GM12878 (cell line): ENCODE measurements at regions not wholly inside any gene's neighbourhood (a gene's known extent, or its start where the extent isn't known, plus 50 kb on each side); places are given as distances from the start of the nearest gene placed in this dataset.

Experiments used
- ATAC-seq: fragments of 200-7000 bp; cut with Tn5 transposase; 3 replicates; pipeline ENCODE4 v1.9.1; 2020; ENCODE audit warnings: mild to moderate bottlenecking, moderate library complexity
- BruUV-seq: library from RNA; stranded (reverse); fragments of 400-500 nt; replicated peaks from 2 replicates; lab custom pipeline; 2021; lab: Mats Ljungman, UMichigan
- CTCF ChIA-PET: fragments of 300-600 bp; sonication (Branson Sonifier 250); formaldehyde crosslinking; extraction: SDS; loops from one replicate; lab custom pipeline; 2021; ENCODE audit warnings: inconsistent platforms; lab: Yijun Ruan, JAX
- POLR2A ChIA-PET: fragments of 350-600 bp; formaldehyde crosslinking; extraction: SDS; loops from one replicate; lab custom pipeline; 2021; ENCODE audit warnings: inconsistent platforms; lab: Charles Lee
- RAD21 ChIA-PET: fragments of 300-600 bp; sonication (Branson Sonifier 250); formaldehyde crosslinking; loops from one replicate; lab custom pipeline; 2023; ENCODE audit warnings: antibody characterized with exemption; ENCODE audit not compliant: unreplicated experiment; lab: Charles Lee
- SMC1A ChIA-PET: fragments of 300-600 bp; sonication (Branson Sonifier 250); formaldehyde crosslinking; loops from one replicate; lab custom pipeline; 2023; ENCODE audit not compliant: unreplicated experiment, uncharacterized antibody; lab: Charles Lee
- DNase-seq: peaks from one replicate; pipeline ENCODE4 v3.0.0-alpha.2; 2011; ENCODE audit warnings: low read depth, low spot score
- FAIRE-seq: peaks from 3 replicates; lab custom pipeline; 2011; peaks lifted over from hg19 to GRCh38; lab: Jason Lieb, UNC
- H2AFZ ChIP-seq: 2 replicates; pipeline ENCODE4 v1.6.0; 2011; ENCODE audit warnings: low read depth, low read length, control low read depth; ENCODE audit not compliant: control insufficient read depth
- H3K27ac ChIP-seq: 2 replicates; pipeline ENCODE4 v1.5.1; 2011; ENCODE audit warnings: control low read depth; ENCODE audit not compliant: control insufficient read depth, insufficient read depth
- H3K27me3 ChIP-seq, 2 experiments: replicated peaks in 1 of 2; 2 replicates each; pipeline versions ENCODE4 v1.6.0 to v1.6.1; 2011; ENCODE audit warnings: low read length in 1 of 2; ENCODE audit not compliant: control insufficient read depth in 2 of 2, insufficient read depth in 2 of 2
- H3K36me3 ChIP-seq, 2 experiments: 2 replicates each; pipeline ENCODE4 v1.5.1; 2011; ENCODE audit warnings: low read length in 1 of 2; ENCODE audit not compliant: control insufficient read depth in 2 of 2, insufficient read depth in 2 of 2
- H3K4me1 ChIP-seq: 2 replicates; pipeline ENCODE4 v1.6.1; 2011; ENCODE audit warnings: mild to moderate bottlenecking, low read length, moderate library complexity, mixed read lengths; ENCODE audit not compliant: control insufficient read depth, insufficient read depth
- H3K4me2 ChIP-seq: 2 replicates; pipeline ENCODE4 v1.6.0; 2011; ENCODE audit warnings: control low read depth; ENCODE audit not compliant: control insufficient read depth, insufficient read depth
- H3K4me3 ChIP-seq: fragments of 200-600 bp; sonication (generic); 2 replicates; pipeline ENCODE4 v1.5.1; 2016
- H3K79me2 ChIP-seq: 2 replicates; pipeline ENCODE4 v1.6.0; 2011; ENCODE audit warnings: low read length; ENCODE audit not compliant: control insufficient read depth, insufficient read depth
- H3K9ac ChIP-seq: 2 replicates; pipeline ENCODE4 v1.8.0; 2011; ENCODE audit warnings: low read length, control low read depth, mixed read lengths; ENCODE audit not compliant: control insufficient read depth, insufficient read depth
- H3K9me3 ChIP-seq: replicated peaks from 3 replicates; pipeline ENCODE4 v1.5.1; 2011; ENCODE audit warnings: mild to moderate bottlenecking, low read length; ENCODE audit not compliant: control insufficient read depth, insufficient read depth
- H4K20me1 ChIP-seq: 2 replicates; pipeline ENCODE4 v1.6.0; 2011; ENCODE audit not compliant: control insufficient read depth, insufficient read depth
- CBFB ChIP-seq: IDR thresholded peaks from 2 replicates; pipeline ENCODE4 v1.6.1; 2016; ENCODE audit warnings: antibody characterized with exemption, low read depth
- IKZF1 ChIP-seq: fragments of 450-650 bp; conservative IDR thresholded peaks from 2 replicates; pipeline ENCODE4 v1.6.1; 2017; ENCODE audit warnings: antibody characterized with exemption, mild to moderate bottlenecking
- JUNB ChIP-seq: IDR thresholded peaks from 2 replicates; pipeline ENCODE4 v1.6.1; 2016; ENCODE audit warnings: antibody characterized with exemption, mild to moderate bottlenecking
- KDM1A ChIP-seq: fragments of 200-600 bp; sonication (generic); IDR thresholded peaks from 2 replicates; pipeline ENCODE4 v1.6.1; 2016; ENCODE audit warnings: borderline replicate concordance
- MYC ChIP-seq: IDR thresholded peaks from 2 replicates; pipeline ENCODE4 v1.6.1; 2011; ENCODE audit warnings: mild to moderate bottlenecking, low read length, moderate library complexity, inconsistent platforms; ENCODE audit not compliant: insufficient read depth, insufficient replicate concordance, insufficient read length, severe bottlenecking
- NFYB ChIP-seq: IDR thresholded peaks from 2 replicates; pipeline ENCODE4 v1.6.1; 2011; ENCODE audit warnings: low read depth, mild to moderate bottlenecking, low read length, improper control_type of control experiment, moderate library complexity; ENCODE audit not compliant: insufficient read depth
- NR2C1 ChIP-seq: fragments of 450-650 bp; IDR thresholded peaks from 2 replicates; pipeline ENCODE4 v1.6.1; 2017; ENCODE audit warnings: antibody characterized with exemption, mild to moderate bottlenecking, moderate library complexity
- SMAD5 ChIP-seq: IDR thresholded peaks from 2 replicates; pipeline ENCODE4 v1.6.1; 2016; ENCODE audit warnings: antibody characterized with exemption, low read depth
- YY1 ChIP-seq: IDR thresholded peaks from 2 replicates; pipeline ENCODE4 v1.6.1; 2011; ENCODE audit warnings: low read depth, mild to moderate bottlenecking, low read length
- ZNF274 ChIP-seq: IDR thresholded peaks from one replicate; pipeline ENCODE4 v1.8.0; 2011; ENCODE audit not compliant: insufficient read length, insufficient read depth
- WGBS: methylation state at CpG from one replicate; pipeline ENCODE4 v1.1.6; 2016; ENCODE audit warnings: low lambda C conversion rate; ENCODE audit not compliant: insufficient replicate concordance, insufficient coverage; ENCODE audit errors: missing lambda C conversion rate; 5-methylcytosine and 5-hydroxymethylcytosine counted together
- in situ Hi-C: fragments of 300-500 bp; cut with MboI; formaldehyde crosslinking; loops from 9 replicates; pipeline ENCODE4 v1.14.3; 2018; ENCODE audit warnings: mixed read lengths
- intact Hi-C: fragments of 100-400 bp; cut with micrococcal nuclease; formaldehyde crosslinking; loops from one replicate; pipeline ENCODE4 v1.14.2; 2022; ENCODE audit not compliant: unreplicated experiment
- TF ChIP-seq, protein P1 (sequence below): IDR thresholded peaks from 2 replicates; pipeline ENCODE4 v1.6.1; 2012; ENCODE audit warnings: improper control_type of control experiment, low read depth, low read length; ENCODE audit not compliant: insufficient replicate concordance
- TF ChIP-seq, protein P2 (sequence below): fragments of 450-650 bp; IDR thresholded peaks from 2 replicates; pipeline ENCODE4 v1.6.1; 2017; ENCODE audit warnings: mild to moderate bottlenecking
- TF ChIP-seq, protein P3 (sequence below): IDR thresholded peaks from 2 replicates; pipeline ENCODE4 v1.6.1; 2012; ENCODE audit warnings: low read depth, low read length, improper control_type of control experiment
- TF ChIP-seq, protein P4 (sequence below): IDR thresholded peaks from 2 replicates; pipeline ENCODE4 v1.6.1; 2011; ENCODE audit warnings: borderline replicate concordance, low read depth, mild to moderate bottlenecking, moderate library complexity, low read length; ENCODE audit not compliant: insufficient read depth, poor library complexity, severe bottlenecking

DNA sequence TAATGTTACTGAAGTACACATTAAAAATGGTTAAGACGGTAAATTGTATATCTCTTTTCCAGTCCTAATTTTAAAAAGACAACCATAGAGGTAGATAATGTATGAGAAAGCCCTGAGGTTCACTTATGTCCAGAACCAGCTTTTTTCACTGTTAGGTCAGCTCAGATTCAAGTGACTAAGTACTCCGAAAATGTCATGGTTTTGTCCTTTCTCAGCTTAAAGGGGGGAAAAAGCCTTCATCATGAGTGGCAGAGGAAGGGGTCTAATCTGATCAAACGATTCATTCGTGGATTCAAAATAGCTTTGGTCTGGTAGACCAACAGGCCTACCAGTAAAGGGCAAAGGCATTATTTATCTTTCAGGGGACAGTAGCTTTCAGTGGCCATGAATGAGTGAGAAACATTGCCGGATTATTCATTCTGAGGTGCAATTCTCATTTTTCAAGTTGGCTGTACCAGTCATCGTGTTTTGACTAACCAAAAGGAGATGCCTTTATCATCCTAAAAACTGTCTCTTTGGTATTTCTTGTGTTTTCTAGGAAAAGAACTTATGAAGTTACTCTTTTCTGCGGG is 208.4 kb downstream of the HHIPL2 start (continued):
- TF ChIP-seq, protein P1, sequence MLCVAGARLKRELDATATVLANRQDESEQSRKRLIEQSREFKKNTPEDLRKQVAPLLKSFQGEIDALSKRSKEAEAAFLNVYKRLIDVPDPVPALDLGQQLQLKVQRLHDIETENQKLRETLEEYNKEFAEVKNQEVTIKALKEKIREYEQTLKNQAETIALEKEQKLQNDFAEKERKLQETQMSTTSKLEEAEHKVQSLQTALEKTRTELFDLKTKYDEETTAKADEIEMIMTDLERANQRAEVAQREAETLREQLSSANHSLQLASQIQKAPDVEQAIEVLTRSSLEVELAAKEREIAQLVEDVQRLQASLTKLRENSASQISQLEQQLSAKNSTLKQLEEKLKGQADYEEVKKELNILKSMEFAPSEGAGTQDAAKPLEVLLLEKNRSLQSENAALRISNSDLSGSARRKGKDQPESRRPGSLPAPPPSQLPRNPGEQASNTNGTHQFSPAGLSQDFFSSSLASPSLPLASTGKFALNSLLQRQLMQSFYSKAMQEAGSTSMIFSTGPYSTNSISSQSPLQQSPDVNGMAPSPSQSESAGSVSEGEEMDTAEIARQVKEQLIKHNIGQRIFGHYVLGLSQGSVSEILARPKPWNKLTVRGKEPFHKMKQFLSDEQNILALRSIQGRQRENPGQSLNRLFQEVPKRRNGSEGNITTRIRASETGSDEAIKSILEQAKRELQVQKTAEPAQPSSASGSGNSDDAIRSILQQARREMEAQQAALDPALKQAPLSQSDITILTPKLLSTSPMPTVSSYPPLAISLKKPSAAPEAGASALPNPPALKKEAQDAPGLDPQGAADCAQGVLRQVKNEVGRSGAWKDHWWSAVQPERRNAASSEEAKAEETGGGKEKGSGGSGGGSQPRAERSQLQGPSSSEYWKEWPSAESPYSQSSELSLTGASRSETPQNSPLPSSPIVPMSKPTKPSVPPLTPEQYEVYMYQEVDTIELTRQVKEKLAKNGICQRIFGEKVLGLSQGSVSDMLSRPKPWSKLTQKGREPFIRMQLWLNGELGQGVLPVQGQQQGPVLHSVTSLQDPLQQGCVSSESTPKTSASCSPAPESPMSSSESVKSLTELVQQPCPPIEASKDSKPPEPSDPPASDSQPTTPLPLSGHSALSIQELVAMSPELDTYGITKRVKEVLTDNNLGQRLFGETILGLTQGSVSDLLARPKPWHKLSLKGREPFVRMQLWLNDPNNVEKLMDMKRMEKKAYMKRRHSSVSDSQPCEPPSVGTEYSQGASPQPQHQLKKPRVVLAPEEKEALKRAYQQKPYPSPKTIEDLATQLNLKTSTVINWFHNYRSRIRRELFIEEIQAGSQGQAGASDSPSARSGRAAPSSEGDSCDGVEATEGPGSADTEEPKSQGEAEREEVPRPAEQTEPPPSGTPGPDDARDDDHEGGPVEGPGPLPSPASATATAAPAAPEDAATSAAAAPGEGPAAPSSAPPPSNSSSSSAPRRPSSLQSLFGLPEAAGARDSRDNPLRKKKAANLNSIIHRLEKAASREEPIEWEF, result no peak
- TF ChIP-seq MYC, result no peak
- TF ChIP-seq NR2C1, result no peak

DNA sequence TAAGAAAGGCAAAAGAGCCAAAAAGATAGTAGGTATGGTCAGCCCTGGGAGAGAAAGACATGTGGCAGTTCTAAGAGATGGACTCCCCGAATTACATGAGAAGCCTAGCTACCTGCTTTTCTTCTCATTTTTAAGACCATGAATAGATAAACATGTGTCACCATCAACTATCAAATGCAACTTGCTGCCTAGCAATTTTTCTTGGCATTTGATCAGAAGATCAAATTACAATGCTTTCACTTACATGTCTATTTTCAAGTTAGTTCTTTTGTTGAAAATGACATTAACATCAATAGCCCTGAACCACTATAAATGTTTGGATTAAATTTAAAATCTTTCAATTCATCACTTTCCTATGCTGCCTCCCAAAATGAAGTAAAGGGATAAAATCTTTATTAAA is 212.3 kb downstream of the HHIPL2 start:
- intact Hi-C loops (no loop called here), in situ Hi-C loops (no loop called here)
- no peak overlapping the region for H3K4me3 ChIP-seq
- no peaks in the 10 kb centered on the region for H3K36me3 ChIP-seq
- no peak overlapping the region for H3K9ac ChIP-seq
- no peaks in the 10 kb centered on the region for H3K27me3 ChIP-seq
- CTCF ChIA-PET, result no interaction called here
- H3K4me1 ChIP-seq, result no peaks in the 10 kb centered on the region
- H3K27ac ChIP-seq, result no peak overlapping the region
- H3K9me3 ChIP-seq, result no peaks in the 10 kb centered on the region
- POLR2A ChIA-PET, result no interaction called here
- RAD21 ChIA-PET, result no interaction called here
- H2AFZ ChIP-seq, result no peak overlapping the region
- no peaks in the 10 kb centered on the region for H4K20me1 ChIP-seq
- DNase-seq, result no peak
- ATAC-seq, result no peak
- SMC1A ChIA-PET, result no interaction called here
- H3K4me2 ChIP-seq, result no peak overlapping the region
- FAIRE-seq, result no peak
- 0% methylated on average over 1 of the region's 1 CpG for WGBS
- H3K79me2 ChIP-seq, result no peaks in the 10 kb centered on the region
- BruUV-seq, result no TSS peak
- TF ChIP-seq, protein P2, sequence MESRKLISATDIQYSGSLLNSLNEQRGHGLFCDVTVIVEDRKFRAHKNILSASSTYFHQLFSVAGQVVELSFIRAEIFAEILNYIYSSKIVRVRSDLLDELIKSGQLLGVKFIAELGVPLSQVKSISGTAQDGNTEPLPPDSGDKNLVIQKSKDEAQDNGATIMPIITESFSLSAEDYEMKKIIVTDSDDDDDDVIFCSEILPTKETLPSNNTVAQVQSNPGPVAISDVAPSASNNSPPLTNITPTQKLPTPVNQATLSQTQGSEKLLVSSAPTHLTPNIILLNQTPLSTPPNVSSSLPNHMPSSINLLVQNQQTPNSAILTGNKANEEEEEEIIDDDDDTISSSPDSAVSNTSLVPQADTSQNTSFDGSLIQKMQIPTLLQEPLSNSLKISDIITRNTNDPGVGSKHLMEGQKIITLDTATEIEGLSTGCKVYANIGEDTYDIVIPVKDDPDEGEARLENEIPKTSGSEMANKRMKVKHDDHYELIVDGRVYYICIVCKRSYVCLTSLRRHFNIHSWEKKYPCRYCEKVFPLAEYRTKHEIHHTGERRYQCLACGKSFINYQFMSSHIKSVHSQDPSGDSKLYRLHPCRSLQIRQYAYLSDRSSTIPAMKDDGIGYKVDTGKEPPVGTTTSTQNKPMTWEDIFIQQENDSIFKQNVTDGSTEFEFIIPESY, result no peak
- TF ChIP-seq NFYB, result no peak
- TF ChIP-seq KDM1A, result no peak
- TF ChIP-seq, protein P3, sequence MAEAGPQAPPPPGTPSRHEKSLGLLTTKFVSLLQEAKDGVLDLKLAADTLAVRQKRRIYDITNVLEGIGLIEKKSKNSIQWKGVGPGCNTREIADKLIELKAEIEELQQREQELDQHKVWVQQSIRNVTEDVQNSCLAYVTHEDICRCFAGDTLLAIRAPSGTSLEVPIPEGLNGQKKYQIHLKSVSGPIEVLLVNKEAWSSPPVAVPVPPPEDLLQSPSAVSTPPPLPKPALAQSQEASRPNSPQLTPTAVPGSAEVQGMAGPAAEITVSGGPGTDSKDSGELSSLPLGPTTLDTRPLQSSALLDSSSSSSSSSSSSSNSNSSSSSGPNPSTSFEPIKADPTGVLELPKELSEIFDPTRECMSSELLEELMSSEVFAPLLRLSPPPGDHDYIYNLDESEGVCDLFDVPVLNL, result no peak
- TF ChIP-seq SMAD5, result no peak
- no peak for TF ChIP-seq IKZF1
- no peak for TF ChIP-seq ZNF274
- no peak for TF ChIP-seq JUNB
- no peak for TF ChIP-seq YY1
- no peak for TF ChIP-seq CBFB
- TF ChIP-seq, protein P4, sequence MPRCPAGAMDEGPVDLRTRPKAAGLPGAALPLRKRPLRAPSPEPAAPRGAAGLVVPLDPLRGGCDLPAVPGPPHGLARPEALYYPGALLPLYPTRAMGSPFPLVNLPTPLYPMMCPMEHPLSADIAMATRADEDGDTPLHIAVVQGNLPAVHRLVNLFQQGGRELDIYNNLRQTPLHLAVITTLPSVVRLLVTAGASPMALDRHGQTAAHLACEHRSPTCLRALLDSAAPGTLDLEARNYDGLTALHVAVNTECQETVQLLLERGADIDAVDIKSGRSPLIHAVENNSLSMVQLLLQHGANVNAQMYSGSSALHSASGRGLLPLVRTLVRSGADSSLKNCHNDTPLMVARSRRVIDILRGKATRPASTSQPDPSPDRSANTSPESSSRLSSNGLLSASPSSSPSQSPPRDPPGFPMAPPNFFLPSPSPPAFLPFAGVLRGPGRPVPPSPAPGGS, result no peak
